NCI-H2227 (cell line): ENCODE measurements at regions not wholly inside any gene's neighbourhood (a gene's known extent, or its start where the extent isn't known, plus 50 kb on each side); places are given as distances from the start of the nearest gene placed in this dataset.

Experiments used
- DNase-seq: peaks from one replicate; lab custom pipeline; 2025; ENCODE audit not compliant: unreplicated experiment; lab: John Stamatoyannopoulos, UW

GRCh38 chr17:83144421-83145357 lies 65.3 kb downstream of the METRNL start:
- DNase-seq: no peak

GRCh38 chr17:83145358-83145738 lies 65.9 kb downstream of the METRNL start:
- no peak for DNase-seq

DNA sequence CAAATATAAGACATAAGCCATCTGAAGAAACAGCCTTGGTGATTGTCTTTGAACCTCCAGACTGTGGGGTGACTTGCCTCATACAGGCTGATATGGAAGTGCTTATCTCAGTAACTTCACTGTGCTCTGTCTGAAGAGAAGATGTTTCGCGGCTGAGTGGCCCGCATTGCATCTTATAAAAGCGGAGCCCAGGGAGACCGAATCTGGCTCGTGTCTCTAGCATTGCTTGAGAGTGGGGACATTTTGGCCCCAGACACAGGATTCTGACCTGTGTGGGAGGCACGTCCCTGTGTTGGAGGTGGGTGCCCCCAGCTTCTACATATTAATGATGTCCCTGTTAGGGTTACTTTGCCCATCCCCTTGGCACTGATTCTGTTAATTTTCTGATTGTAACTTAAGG lies 66.4 kb downstream of the METRNL start:
- no peak for DNase-seq

GRCh38 chr17:83146347-83146746 lies 66.9 kb downstream of the METRNL start:
- DNase-seq: no peak

- no peak for DNase-seq
Observed at GRCh38 chr17:83147280-83147679, 67.9 kb downstream of the METRNL start.

DNA sequence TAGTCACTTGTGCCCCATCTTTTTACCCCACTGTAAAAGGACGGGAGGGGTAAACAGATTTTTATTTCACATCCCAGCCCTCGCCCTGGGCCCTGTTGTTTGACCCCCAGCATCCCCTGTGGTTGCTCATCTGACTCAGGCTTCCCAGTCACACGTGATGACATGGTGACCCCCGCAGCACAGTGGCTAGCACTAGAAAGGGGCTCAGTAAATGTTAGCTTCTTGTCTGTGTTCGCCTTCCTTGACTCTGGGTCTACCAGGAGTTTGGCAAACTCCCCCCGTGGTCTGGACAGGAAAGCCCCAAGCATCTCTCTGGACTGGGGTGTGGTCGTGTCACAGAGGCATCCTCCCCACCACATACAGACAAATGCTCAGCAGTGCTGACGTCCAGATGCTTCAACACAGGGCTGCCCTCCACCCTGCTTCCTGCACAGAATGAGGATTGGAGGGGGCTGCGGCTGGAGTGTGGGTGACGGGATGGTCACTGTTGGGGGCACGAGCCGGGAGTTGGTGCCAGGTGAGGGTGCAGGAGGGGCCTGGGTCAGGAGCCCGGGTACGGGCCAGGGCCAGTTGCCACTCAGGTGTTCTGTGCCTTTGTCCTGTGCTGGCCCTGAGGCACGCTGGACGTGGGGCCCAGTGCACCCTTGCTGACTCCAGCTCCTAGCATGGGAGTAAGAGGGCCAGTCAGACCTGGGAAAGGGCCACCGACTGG lies 69.1 kb downstream of the METRNL start:
- DNase-seq: no peak

- no peak for DNase-seq
Observed at GRCh38 chr17:83149029-83149725, 69.8 kb downstream of the METRNL start.

DNA sequence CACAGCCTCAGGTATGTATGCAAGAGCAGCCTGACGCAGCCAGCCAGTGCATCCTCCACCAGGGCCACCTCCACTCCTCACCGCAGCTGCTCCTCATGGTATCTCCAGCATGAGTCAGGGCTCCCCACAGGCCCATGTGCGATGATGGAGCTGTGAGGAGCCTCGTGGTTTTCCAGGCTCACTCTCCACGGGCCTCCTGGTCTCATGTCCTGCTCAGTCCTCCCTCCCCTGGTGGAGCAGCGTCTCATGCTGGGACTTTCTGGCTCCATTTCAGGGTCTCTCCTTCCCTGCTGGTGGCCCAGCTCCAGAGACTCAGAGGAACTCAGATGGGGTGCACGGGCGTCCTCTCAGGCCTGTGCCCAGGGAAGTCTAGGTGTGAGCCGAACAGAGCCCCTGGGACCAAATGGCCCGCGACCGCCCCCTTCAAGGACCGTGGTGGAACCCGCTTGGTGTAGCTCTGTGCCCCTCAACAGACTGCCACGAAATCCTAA lies 70.4 kb downstream of the METRNL start:
- DNase-seq: no peak

DNA sequence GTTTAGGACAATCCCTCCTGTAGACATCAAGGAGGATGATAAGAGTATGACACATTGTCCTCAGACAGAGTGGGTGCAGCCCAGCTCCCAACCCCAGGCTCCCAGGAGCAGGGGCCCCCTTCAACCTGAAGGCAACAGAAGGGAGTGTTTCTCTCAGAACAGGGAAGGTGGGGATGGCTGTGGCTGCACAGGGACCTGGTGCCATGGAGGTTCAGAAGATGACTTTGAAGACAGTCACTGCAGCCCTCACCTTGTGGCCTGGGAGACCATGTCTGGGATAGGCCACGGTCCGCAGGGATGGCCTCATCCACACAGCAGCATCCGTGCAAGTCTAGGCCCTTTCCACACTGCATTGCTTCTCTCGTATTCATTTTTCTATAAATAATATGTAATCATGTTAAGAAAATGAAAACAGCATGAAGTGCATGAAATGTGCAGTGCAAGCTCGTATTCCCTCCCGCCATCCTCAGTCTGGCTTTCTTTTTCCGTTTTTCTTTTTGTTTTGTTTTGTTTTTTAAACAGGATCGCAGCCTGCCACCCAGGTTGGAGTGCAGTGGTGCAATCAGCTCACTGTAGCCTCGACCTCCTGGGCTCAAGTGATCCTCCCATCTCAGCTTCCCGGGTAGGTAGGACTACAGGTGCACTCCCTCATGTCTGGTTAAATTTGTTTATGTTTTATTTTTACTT lies 71.1 kb downstream of the METRNL start:
- no peak for DNase-seq

DNA sequence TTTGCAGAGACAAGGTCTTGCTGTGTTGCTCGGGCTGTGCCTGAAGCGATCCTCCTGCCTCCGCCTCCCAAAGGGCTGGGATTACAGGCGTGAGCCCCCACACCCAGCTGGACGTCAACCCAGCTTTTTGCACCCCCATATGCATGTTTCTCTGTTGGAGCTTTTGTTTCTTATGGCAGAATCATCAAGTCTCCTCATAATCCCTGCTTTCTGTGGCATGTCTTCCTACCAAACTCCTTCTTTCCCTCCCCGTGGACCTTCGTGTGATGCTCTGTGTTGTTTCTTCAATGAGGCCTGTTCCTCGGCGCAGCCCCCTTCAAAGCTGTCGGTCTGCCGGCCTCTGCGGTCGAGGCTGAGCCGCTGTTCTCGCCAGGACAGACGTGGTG lies 71.6 kb downstream of the METRNL start:
- DNase-seq: no peak

- no peak for DNase-seq
Observed at GRCh38 chr17:83151442-83152226, 72.2 kb downstream of the METRNL start.

- DNase-seq: no peak
Observed at GRCh38 chr17:83152227-83152744, 72.9 kb downstream of the METRNL start.

GRCh38 chr17:83152745-83153611 lies 73.6 kb downstream of the METRNL start:
- no peak for DNase-seq

- DNase-seq: no peak
Observed at GRCh38 chr17:83153681-83154310, 74.4 kb downstream of the METRNL start.

- no peak for DNase-seq
Observed at GRCh38 chr17:83154311-83155127, 75.1 kb downstream of the METRNL start.

DNA sequence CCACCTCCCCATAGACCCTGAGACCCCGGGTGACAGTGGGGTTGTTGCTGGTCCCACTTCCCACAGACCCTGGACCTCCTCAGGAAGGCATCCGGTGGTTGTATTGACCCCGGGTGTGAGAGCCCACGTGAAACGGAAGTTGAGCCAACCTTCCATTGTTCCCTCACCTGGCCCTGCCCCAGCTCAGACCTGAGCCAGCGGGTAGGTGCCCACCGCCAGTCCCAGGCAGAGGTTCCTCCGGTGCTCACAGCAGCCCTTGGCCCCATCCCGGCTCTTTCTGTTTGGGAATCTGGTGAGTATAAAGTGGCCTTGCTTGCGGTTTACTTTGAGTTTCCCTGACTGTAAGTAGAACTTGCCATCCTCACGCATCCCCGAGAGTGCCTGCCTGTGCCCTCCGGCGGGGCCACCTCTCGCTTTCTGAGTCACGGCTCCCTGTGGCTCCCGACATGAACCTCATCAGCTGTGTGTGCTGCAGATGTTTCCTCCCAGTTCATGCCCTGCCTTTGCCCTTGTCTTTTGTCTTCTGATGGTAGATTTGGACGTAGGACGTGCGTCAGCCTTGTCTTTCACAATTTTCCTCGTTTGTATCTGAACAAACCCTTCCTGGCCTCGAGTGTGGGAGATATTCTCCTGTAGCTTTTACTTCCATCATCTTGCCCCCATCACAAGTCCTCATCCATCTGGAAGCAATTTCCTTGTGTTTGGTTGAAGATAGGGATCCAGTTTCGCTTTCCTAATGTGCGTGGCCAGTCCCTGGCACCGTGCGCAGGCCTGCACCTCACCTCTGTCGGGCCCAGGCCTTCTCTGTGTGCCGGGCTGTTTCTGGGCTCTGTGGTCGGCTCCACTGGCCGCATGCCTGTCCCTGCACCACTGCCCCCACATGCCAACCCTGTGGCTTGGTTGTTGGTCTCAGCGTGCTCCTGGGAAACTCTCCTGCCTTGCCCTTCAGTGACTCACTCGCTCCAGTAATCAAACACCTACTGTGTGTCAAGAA lies 76.0 kb downstream of the METRNL start:
- no peak for DNase-seq
